Left renal pelvis (tissue), 4 donors: ENCODE measurements at regions not wholly inside any gene's neighbourhood (a gene's known extent, or its start where the extent isn't known, plus 50 kb on each side); places are given as distances from the start of the nearest gene placed in this dataset.
"Not testable (repeated sequence)": the region's sequence is repeated elsewhere in the genome, so short reads cannot be mapped to it uniquely, and the experiment has no call there.

ENCODE experiments used
- DNase-seq, 4 donors: peaks; one replicate each; pipeline ENCODE4 v3.0.0-alpha.2; 2013; ENCODE audit warnings: low read depth in 4 of 4, low spot score in 3 of 4

DNA sequence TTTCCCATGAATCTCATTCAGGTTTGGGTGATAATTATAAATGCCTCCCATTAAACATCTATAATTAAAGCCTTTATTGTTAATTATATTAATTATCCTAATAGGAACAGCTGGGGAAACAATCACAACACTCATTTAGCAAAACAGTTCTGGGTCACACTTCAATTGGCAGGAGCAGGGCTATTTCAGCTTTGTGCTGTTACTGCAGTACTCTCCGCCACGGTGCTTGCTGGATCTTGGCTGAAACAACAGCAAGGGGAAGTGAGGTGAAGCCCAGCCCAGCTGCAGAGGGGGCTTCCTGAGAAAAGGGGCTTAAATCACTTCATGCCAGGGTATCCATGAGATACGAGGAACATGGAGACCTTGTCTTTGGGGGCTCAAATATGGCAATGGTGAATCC lies 79.5 kb upstream of the SOX11 start:
- DNase-seq, result no peak

DNA sequence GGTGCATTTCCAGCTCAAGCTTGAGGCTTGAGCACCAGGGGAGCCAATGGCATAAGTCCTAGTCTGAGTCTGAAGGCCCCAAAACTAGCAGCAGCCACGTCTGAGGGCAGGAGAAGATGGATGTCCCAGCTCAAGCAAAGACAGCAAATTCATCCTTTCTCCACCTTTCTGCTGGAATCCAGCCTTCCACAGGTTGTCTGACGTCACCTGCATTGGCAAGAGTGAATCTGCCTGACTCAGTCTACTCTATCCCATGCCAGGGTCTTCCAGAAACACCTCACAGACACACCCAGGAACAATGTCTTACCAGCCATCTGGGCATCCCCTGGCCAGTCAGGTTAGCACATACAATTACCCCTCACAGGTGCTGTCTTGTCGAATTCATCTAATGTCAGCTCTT lies 76.2 kb upstream of the SOX11 start:
- DNase-seq, result no peak

DNA sequence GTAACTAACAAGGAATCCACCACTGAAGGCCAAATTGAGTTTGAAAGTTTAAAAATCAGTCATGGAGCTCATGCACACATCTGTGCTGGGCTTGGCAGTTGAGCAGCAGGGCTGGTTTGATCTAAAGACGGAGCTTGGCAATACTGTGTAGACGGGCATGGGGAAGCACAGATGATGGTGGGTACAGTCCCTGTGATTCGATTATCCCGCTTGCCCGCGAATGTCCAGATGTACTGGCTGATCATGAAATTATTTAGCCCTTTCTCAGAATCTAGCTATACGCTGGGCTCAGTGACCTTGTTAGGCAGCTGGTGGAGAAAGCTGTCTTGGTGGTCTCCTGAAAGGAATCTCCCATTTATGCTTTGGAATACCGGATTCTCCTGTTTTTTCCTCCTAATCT lies 74.8 kb upstream of the SOX11 start:
- DNase-seq, result no peak

DNA sequence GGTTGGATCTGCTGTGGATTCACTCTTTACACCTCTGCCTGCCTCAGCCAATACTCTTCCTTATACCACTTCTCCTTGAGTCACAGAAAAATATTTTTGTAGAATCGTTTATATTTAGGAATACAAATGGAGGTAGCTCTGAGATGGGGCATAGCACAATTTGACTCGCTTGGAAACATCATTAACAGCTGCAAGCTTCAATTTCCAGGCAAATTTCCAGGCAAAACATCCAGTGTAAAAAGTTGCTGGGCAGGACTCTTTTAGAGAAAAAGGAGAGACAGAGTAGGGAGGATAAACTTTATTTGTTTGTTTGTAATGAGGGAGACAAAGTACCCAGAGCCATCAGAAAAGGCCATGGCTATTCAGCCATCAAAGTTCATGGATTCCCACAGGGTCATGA lies 74.4 kb upstream of the SOX11 start:
- peak in 1 of 4 donors; percentile 7 for DNase-seq

DNA sequence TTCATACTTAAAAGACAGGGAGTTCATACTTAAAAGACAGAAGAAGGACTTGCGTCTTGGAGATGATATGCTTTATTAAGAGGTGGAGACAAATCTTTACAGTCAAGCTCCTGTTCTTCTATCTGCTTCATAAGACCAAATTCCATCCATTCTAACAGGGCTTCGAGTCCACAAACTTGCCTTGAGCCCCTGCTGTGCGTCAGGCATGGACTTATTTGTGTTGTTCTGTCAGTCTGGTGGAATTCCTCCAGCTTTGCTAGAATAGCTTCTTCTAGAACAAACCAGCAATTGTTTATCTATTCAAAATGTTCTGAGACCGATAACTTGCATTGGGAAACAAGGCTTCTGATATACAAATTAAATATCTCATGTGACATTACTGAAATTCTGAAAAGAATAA lies 73.9 kb upstream of the SOX11 start:
- DNase-seq, result no peak

DNA sequence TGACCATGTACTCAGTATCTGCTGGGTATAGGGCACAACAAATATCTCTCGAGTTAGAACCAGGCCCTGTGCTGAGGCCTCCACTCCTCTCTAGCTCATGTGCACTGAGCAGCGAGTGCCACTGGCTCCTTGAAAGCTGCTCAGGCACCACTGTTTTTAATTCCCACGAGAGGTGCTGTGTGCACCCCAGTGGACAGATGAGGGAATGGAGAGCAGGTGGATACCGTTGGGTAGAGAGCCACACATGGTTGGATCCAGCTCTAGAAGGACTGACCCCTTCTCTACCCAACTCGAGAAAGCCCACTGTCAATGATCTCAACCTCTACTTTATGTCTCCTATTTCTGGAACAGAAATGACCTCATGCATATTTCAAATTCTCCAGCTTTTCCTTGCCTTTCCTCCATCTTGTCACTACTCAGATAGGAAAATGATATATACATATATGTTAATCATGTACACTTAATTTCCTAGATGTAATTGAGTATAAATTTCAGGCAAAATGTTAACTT lies 66.6 kb upstream of the SOX11 start:
- not testable (repeated sequence) for DNase-seq

DNA sequence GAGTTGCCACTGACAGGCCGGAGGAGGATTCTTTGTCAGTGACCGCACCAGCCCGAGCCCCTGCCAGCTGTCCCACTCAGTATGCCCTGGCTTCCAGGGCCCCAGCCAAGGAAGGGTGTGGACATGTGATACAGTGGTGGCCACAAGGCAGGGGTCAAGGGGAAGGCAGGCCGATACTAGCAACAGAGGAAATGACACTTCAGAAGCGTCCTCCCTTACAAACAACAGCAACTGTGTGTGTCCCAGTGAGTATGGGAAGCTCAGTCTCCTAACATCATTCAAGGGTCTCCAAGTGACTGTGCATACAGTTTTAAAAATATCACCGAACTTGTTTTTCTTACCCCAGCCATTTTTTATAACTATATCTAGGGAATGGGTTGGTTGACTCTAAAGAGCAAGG lies 63.7 kb upstream of the SOX11 start:
- not testable (repeated sequence) for DNase-seq

DNA sequence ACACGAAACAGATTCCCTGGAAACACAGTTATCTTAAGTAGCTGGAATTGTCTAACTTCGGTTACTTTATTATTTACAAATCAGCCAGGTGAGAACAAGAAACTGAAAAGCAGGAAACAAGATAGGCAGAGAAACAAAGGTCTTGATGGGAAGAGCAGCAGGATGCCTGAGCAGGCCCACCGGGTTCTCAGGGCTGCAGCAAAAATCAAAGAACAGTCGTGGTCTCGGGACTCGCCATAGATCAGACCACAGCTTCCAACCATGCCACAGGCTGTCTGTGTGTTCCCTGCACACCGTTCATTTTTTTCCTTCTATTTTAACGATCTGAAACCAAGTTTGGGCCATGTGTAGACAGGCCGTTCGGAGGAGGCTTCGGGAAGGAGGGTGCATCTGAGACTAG lies 62.7 kb upstream of the SOX11 start:
- DNase-seq, result not testable (repeated sequence)

DNA sequence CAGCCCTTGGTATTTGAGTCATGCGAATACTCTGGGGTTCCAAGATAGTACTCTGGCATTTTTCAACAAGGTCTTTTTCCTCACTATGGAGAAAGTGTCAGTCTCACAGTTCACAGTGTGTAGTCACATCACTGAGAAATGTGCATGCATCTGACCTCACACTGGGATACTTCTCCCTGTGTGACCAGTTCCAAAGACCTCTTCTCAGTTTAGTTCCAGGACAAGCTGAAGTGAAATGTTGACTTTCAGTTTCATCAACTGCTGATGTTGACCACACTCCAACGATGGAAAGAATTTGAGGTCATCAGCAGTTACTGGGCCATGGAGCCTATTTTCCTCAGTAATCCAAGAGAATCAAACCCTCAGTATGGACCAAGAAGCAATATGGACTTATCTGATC lies 55.1 kb upstream of the SOX11 start:
- DNase-seq, result not testable (repeated sequence)
